ENCODE measurements at regions not wholly inside any gene's neighbourhood (a gene's known extent, or its start where the extent isn't known, plus 50 kb on each side); places are given as distances from the start of the nearest gene placed in this dataset.

GRCh38 chr13:40480915-40481516 lies 185.4 kb downstream of the FOXO1 start:
- no TSS peak for BruUV-seq (replicated peaks)
- H3K4me1 ChIP-seq (ENCODE audit: control insufficient read depth, insufficient read depth, low read length) = peaks cover 16% of the 10 kb centered on the region
- no peaks in the 10 kb centered on the region; the same call in 1 of the 2 replicates for H4K20me1 ChIP-seq (ENCODE audit: control insufficient read depth, insufficient read depth)
- no peak overlapping the region for H3K9ac ChIP-seq (ENCODE audit: control insufficient read depth, insufficient read depth, low read length)
- H3K36me3 ChIP-seq (ENCODE audit: control insufficient read depth in 2 of 2, insufficient read depth in 2 of 2, low read length in 1 of 2) = no peaks in the 10 kb centered on the region
- in situ Hi-C loops (cut with MboI) = no loop called here
- no peak for TF ChIP-seq TCF12 (IDR thresholded peaks at IDR 0.05; ENCODE audit: low read depth, low read length)
- no peaks in the 10 kb centered on the region for H3K79me2 ChIP-seq (ENCODE audit: control insufficient read depth, insufficient read depth, low read length)
- H3K4me2 ChIP-seq (ENCODE audit: control insufficient read depth, insufficient read depth) = no peak overlapping the region
- H3K4me3 ChIP-seq = no peak overlapping the region
- FAIRE-seq (no peak), DNase-seq (ENCODE audit: low read depth, low spot score) (no peak), ATAC-seq (peak; percentile 5; the same call in 2 of the 3 replicates)
- H3K27ac ChIP-seq (ENCODE audit: control insufficient read depth, insufficient read depth) = no peak overlapping the region
- 42% methylated on average over 12 of the region's 12 CpGs for WGBS (ENCODE audit: insufficient coverage, insufficient replicate concordance, low lambda C conversion rate, missing lambda C conversion rate)
- peaks cover 2% of the 10 kb centered on the region; the same call in 1 of the 3 replicates for H3K9me3 ChIP-seq (replicated peaks; ENCODE audit: control insufficient read depth, insufficient read depth, low read length)
- intact Hi-C loops (cut with micrococcal nuclease; ENCODE audit: unreplicated experiment) = no loop called here
- H2AFZ ChIP-seq (ENCODE audit: control insufficient read depth, low read depth, low read length) = no peak overlapping the region; the same call in 1 of the 2 replicates
- ChIA-PET POLR2A (interaction anchor here (1.9 kb wide), 1 partner anchor 11 kb away, joined by 4 read pairs; no protein-coding TSS in a partner anchor), RAD21 (ENCODE audit: unreplicated experiment) (no interaction called here), CTCF (no interaction called here), SMC1A (ENCODE audit: uncharacterized antibody, unreplicated experiment) (interaction anchor here (1.0 to 2.2 kb wide), 4 partner anchors 32 to 64 kb away, joined by 3 to 6 read pairs (median 4); no protein-coding TSS in a partner anchor)
- no peaks in the 10 kb centered on the region for H3K27me3 ChIP-seq (replicated peaks in 1 of 2; ENCODE audit: control insufficient read depth in 2 of 2, insufficient read depth in 2 of 2, low read length in 1 of 2)

- Histone ChIP-seq H3K27ac (ENCODE audit: control insufficient read depth, insufficient read depth) (no peak overlapping the region), H3K4me3 (no peak overlapping the region), H3K27me3 (replicated peaks in 1 of 2; ENCODE audit: control insufficient read depth in 2 of 2, insufficient read depth in 2 of 2, low read length in 1 of 2) (no peaks in the 10 kb centered on the region; a peak in 1 of 4 replicates), H3K4me1 (ENCODE audit: control insufficient read depth, insufficient read depth, low read length) (peaks cover 19% of the 10 kb centered on the region), H4K20me1 (ENCODE audit: control insufficient read depth, insufficient read depth) (no peaks in the 10 kb centered on the region; the same call in 1 of the 2 replicates), H3K79me2 (ENCODE audit: control insufficient read depth, insufficient read depth, low read length) (no peaks in the 10 kb centered on the region), H3K4me2 (ENCODE audit: control insufficient read depth, insufficient read depth) (no peak overlapping the region), H3K9ac (ENCODE audit: control insufficient read depth, insufficient read depth, low read length) (no peak overlapping the region), H3K9me3 (replicated peaks; ENCODE audit: control insufficient read depth, insufficient read depth, low read length) (peaks cover 2% of the 10 kb centered on the region; the same call in 1 of the 3 replicates), H2AFZ (ENCODE audit: control insufficient read depth, low read depth, low read length) (no peak overlapping the region), H3K36me3 (ENCODE audit: control insufficient read depth in 2 of 2, insufficient read depth in 2 of 2, low read length in 1 of 2) (no peaks in the 10 kb centered on the region)
- DNase-seq (ENCODE audit: low read depth, low spot score) (no peak), ATAC-seq (no peak), FAIRE-seq (no peak)
- BruUV-seq (replicated peaks) = no TSS peak
- POLR2A ChIA-PET = no interaction called here
- CTCF ChIA-PET = interaction anchor here (0.6 to 1.6 kb wide), 2 partner anchors 32 to 185 kb away, joined by 3 to 4 read pairs; no protein-coding TSS in a partner anchor
- intact Hi-C loops (cut with micrococcal nuclease; ENCODE audit: unreplicated experiment) (no loop called here), in situ Hi-C loops (cut with MboI) (no loop called here)
- SMC1A ChIA-PET (ENCODE audit: uncharacterized antibody, unreplicated experiment) = interaction anchor here (0.7 to 1.9 kb wide), 4 partner anchors 11 to 369 kb away, joined by 3 to 4 read pairs (median 3); no protein-coding TSS in a partner anchor
- WGBS (ENCODE audit: insufficient coverage, insufficient replicate concordance, low lambda C conversion rate, missing lambda C conversion rate) = 30% methylated on average over 13 of the region's 13 CpGs
- RAD21 ChIA-PET (ENCODE audit: unreplicated experiment) = no interaction called here
- TF ChIP-seq RB1 (IDR thresholded peaks at IDR 0.05; ENCODE audit: borderline replicate concordance) (no peak), PAX5 (IDR thresholded peaks at IDR 0.05; ENCODE audit: borderline replicate concordance, low read depth, low read length) (no peak), CHD4 (IDR thresholded peaks at IDR 0.05) (no peak), NFXL1 (IDR thresholded peaks at IDR 0.05; ENCODE audit: borderline replicate concordance) (no peak), IRF4 (IDR thresholded peaks at IDR 0.05; ENCODE audit: low read depth, low read length) (no peak), SRF (IDR thresholded peaks at IDR 0.05; ENCODE audit: low read depth in 2 of 2, low read length in 2 of 2) (no peak), ELK1 (IDR thresholded peaks at IDR 0.05; ENCODE audit: low read depth, low read length) (no peak), ZNF384 (IDR thresholded peaks at IDR 0.05; ENCODE audit: borderline replicate concordance, low read depth, low read length) (no peak), RBBP5 (conservative IDR thresholded peaks at IDR 0.05) (no peak), NR2C1 (IDR thresholded peaks at IDR 0.05) (no peak), RUNX3 (IDR thresholded peaks at IDR 0.05; ENCODE audit: low read length) (no peak)
- TF ChIP-seq, protein P1, sequence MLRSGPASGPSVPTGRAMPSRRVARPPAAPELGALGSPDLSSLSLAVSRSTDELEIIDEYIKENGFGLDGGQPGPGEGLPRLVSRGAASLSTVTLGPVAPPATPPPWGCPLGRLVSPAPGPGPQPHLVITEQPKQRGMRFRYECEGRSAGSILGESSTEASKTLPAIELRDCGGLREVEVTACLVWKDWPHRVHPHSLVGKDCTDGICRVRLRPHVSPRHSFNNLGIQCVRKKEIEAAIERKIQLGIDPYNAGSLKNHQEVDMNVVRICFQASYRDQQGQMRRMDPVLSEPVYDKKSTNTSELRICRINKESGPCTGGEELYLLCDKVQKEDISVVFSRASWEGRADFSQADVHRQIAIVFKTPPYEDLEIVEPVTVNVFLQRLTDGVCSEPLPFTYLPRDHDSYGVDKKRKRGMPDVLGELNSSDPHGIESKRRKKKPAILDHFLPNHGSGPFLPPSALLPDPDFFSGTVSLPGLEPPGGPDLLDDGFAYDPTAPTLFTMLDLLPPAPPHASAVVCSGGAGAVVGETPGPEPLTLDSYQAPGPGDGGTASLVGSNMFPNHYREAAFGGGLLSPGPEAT (IDR thresholded peaks at IDR 0.05; ENCODE audit: low read depth) = no peak
Observed at GRCh38 chr13:40483601-40484000, 182.8 kb downstream of the FOXO1 start.
